Hepatocyte (in vitro differentiated cells): ENCODE measurements at regions not wholly inside any gene's neighbourhood (a gene's known extent, or its start where the extent isn't known, plus 50 kb on each side); places are given as distances from the start of the nearest gene placed in this dataset.

Experiments used
- CTCF ChIP-seq: fragments of 200-600 bp; sonication (generic); IDR thresholded peaks from 2 replicates; pipeline ENCODE4 v1.5.1; 2016; ENCODE audit warnings: antibody characterized with exemption, mild to moderate bottlenecking; ENCODE audit not compliant: poor library complexity
- EZH2 ChIP-seq: fragments of 200-600 bp; sonication (generic); IDR thresholded peaks from 2 replicates; pipeline ENCODE4 v1.6.1; 2016; ENCODE audit warnings: antibody characterized with exemption, mild to moderate bottlenecking, borderline replicate concordance

GRCh38 chr6:113343940-113344339 is 513.2 kb upstream of the MARCKS start:
- TF ChIP-seq CTCF (no peak), EZH2 (no peak)
